ENCODE measurements at regions not wholly inside any gene's neighbourhood (a gene's known extent, or its start where the extent isn't known, plus 50 kb on each side); places are given as distances from the start of the nearest gene placed in this dataset.
"Not testable (repeated sequence)": the region's sequence is repeated elsewhere in the genome, so short reads cannot be mapped to it uniquely, and the experiment has no call there.

GRCh38 chr10:131822013-131822691 is 78.7 kb upstream of the PPP2R2D start (continued):
- TF ChIP-seq KDM1A (IDR thresholded peaks at IDR 0.05; ENCODE audit: low read depth), result no peak
- TF ChIP-seq CEBPB (IDR thresholded peaks at IDR 0.05), result no peak
- no peak for TF ChIP-seq HOXB13 (CRISPR knock-in tag; IDR thresholded peaks at IDR 0.05; ENCODE audit: low read depth)
- no peak for TF ChIP-seq RFX5 (IDR thresholded peaks at IDR 0.05)

- no peak for TF ChIP-seq BCL3 (IDR thresholded peaks at IDR 0.05)
- TF ChIP-seq CBX8 (IDR thresholded peaks at IDR 0.05), result no peak
- no peak for TF ChIP-seq RFX5 (IDR thresholded peaks at IDR 0.05)
- TF ChIP-seq SMC3 (IDR thresholded peaks at IDR 0.05), result no peak
- TF ChIP-seq TFCP2L1 (CRISPR knock-in tag; IDR thresholded peaks at IDR 0.05), result no peak
- no peak for TF ChIP-seq MAX (IDR thresholded peaks at IDR 0.05)
- TF ChIP-seq HOXB5 (CRISPR knock-in tag; IDR thresholded peaks at IDR 0.05), result no peak
- TF ChIP-seq BHLHE40 (IDR thresholded peaks at IDR 0.05; ENCODE audit: low read depth, low read length), result no peak
- TF ChIP-seq POLR2AphosphoS2 (conservative IDR thresholded peaks at IDR 0.05; ENCODE audit: low read length), result no peak
- TF ChIP-seq RCOR1 (IDR thresholded peaks at IDR 0.05; ENCODE audit: low read depth, low read length), result no peak
- no peak for TF ChIP-seq NR3C1 (IDR thresholded peaks at IDR 0.05)
- no peak for TF ChIP-seq JUN (IDR thresholded peaks at IDR 0.05)
- TF ChIP-seq HDAC2 (IDR thresholded peaks at IDR 0.05), result no peak
- no peak for TF ChIP-seq ZSCAN20 (CRISPR knock-in tag; IDR thresholded peaks at IDR 0.05)
- TF ChIP-seq HOXB13 (CRISPR knock-in tag; IDR thresholded peaks at IDR 0.05; ENCODE audit: low read depth), result no peak
- no peak for TF ChIP-seq E2F6 (IDR thresholded peaks at IDR 0.05; ENCODE audit: borderline replicate concordance, low read depth)
- no peak for TF ChIP-seq ZFP36 (IDR thresholded peaks at IDR 0.05; ENCODE audit: borderline replicate concordance, partially characterized antibody)
- TF ChIP-seq JUNB (IDR thresholded peaks at IDR 0.05), result no peak
- no peak for TF ChIP-seq USF2 (IDR thresholded peaks at IDR 0.05)
- TF ChIP-seq EHMT2 (IDR thresholded peaks at IDR 0.05; ENCODE audit: low read depth), result no peak
- Histone ChIP-seq H3K4me3 (no peak overlapping the region), H3K4me2 (no peak overlapping the region), H3K4me1 (peaks cover 11% of the 10 kb centered on the region; the same call in 2 of the 3 replicates), H3K27ac (no peak overlapping the region), H3K9me3 (peaks cover under 1% of the 10 kb centered on the region; the same call in 1 of the 3 replicates)
- ATAC-seq (no peak), DNase-seq (ENCODE audit: low read depth in 1 of 2, low spot score in 1 of 2) (no peak), FAIRE-seq (no peak)
- 88% methylated on average over 6 of the region's 9 CpGs for WGBS (ENCODE audit: missing lambda C conversion rate)
- POLR2A ChIA-PET, result no interaction called here
- CTCF ChIA-PET, result interaction anchor here (1.0 kb wide), 1 partner anchor 35 kb away, joined by 4 read pairs; no protein-coding TSS in a partner anchor
Observed at GRCh38 chr10:131822692-131823245, 78.0 kb upstream of the PPP2R2D start.

GRCh38 chr10:131823601-131824099 is 77.2 kb upstream of the PPP2R2D start:
- POLR2A ChIA-PET; ATAC-seq; H3K4me2 ChIP-seq; H3K9me3 ChIP-seq; H3K4me3 ChIP-seq; H3K27ac ChIP-seq; DNase-seq (ENCODE audit: low read depth in 1 of 2, low spot score in 1 of 2); CTCF ChIA-PET; FAIRE-seq: not testable (repeated sequence)
- peaks cover 11% of the 10 kb centered on the region; the same call in 2 of the 3 replicates for H3K4me1 ChIP-seq
- 90% methylated on average over 2 of the region's 12 CpGs for WGBS (ENCODE audit: missing lambda C conversion rate)
